HUES6 (cell line): ENCODE measurements at regions not wholly inside any gene's neighbourhood (a gene's known extent, or its start where the extent isn't known, plus 50 kb on each side); places are given as distances from the start of the nearest gene placed in this dataset.

ENCODE experiments used
- H3K27ac ChIP-seq: 2 replicates; pipeline ENCODE4 v1.7.0; 2013; ENCODE audit warnings: low read depth, mild to moderate bottlenecking, low read length, inconsistent platforms
- H3K27me3 ChIP-seq: 2 replicates; pipeline ENCODE4 v1.6.1; 2013; ENCODE audit warnings: low read length; ENCODE audit not compliant: control insufficient read depth, insufficient read depth
- H3K36me3 ChIP-seq: 2 replicates; pipeline ENCODE4 v1.6.1; 2013; ENCODE audit warnings: low read length; ENCODE audit not compliant: control insufficient read depth, insufficient read depth
- H3K4me1 ChIP-seq: 2 replicates; pipeline ENCODE4 v1.6.1; 2013; ENCODE audit warnings: low read length; ENCODE audit not compliant: control insufficient read depth, insufficient read depth
- H3K4me3 ChIP-seq: 2 replicates; pipeline ENCODE4 v1.5.1; 2013; ENCODE audit warnings: low read depth, low read length
- H3K9ac ChIP-seq: one replicate; pipeline ENCODE4 v1.6.1; 2013; ENCODE audit warnings: mild to moderate bottlenecking, low read length
- H3K9me3 ChIP-seq: 2 replicates; pipeline ENCODE4 v1.6.1; 2013; ENCODE audit warnings: low read depth, low read length; ENCODE audit not compliant: control insufficient read depth, insufficient read depth

DNA sequence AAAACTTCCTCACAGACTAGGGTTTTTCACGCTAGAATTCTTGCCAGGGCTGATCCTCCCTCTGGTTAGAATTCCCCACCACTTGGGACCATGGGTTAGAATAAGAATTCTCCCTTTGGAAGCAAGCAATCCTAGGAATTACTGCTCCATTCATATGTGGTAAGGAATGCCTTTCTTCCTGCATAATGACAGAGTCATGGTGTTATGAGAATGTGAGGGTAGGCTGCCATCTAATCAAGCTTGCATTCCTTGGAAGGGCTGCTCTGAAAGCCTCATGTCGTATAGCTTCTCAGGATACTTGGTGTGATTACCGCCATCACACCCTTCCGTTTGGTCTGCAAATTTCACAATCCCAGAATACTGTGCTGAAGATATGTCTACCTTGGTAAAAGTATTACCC lies 1282.4 kb upstream of the PIK3C3 start:
- Histone ChIP-seq H3K4me1 (peaks cover 8% of the 10 kb centered on the region), H3K27me3 (no peaks in the 10 kb centered on the region), H3K9ac (no peak overlapping the region), H3K9me3 (no peaks in the 10 kb centered on the region), H3K27ac (0 out of 2 replicates have a peak overlapping the region, but pooled peaks have one; percentile 4), H3K4me3 (no peak overlapping the region), H3K36me3 (no peaks in the 10 kb centered on the region)

DNA sequence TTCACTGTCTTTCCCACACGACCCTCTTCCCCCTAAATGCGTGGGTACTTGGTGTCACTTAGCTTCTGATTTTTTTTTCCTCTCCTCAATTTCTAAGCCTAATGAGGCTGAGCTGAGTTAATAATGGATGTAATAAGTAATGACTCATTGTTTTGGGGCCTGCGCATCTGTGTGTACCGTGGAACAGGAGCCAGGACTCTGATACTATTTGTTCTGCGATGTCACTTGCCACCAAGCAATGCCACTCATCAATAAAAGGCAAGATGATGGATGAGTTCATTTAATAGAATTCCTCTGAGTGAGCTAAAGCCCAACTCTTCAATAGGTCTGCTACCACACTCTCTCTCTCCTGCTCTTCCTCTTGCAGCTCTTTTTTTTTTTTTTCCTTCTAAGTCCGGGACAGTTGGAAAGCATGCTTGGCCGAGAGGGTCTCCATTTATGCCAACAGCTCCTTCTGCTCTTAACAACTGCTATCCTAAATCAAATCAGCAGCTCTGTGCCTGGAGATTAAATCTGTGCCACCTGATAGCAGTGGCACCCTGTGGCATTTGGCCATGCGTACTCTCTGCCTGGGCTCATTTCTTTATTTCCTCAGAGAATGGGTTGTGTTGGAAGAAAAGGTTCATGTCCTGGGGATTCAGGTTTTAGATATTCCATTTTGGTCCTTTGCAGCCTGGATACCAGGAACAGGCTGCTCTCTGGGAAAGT lies 1284.2 kb upstream of the PIK3C3 start:
- Histone ChIP-seq H3K27ac (no peak overlapping the region), H3K36me3 (no peaks in the 10 kb centered on the region), H3K4me3 (no peak overlapping the region), H3K9ac (no peak overlapping the region), H3K9me3 (no peaks in the 10 kb centered on the region), H3K4me1 (peaks cover 8% of the 10 kb centered on the region), H3K27me3 (no peaks in the 10 kb centered on the region)

DNA sequence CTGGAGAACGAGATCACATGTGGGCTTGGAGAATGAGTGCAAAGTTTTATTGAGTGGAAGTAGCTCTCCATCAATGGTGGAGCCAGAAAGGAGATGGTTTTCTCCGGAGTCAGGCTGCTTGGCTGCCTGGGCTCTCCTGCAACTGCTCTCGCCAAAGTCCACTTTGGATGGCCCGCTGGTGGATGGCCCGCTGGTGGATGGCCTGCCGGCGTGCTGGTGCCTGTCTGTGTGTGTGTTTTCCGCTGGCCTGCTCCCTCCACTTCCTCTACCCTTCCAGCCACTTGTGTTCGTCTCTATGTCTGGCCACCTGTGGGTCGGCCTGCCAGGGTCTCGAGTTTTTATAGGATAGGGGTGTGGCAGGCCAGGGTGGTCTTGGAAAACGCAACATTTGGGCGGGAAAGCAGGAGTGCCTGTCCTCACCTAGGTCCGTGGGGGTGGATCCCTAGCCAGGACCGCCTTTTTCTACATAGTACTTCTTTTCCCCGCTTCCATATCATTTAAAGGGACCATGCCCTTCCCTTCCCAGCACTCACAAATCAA lies 1292.1 kb upstream of the PIK3C3 start:
- H3K36me3 ChIP-seq, result no peaks in the 10 kb centered on the region
- no peak overlapping the region for H3K27ac ChIP-seq
- H3K9me3 ChIP-seq, result no peaks in the 10 kb centered on the region
- no peaks in the 10 kb centered on the region for H3K27me3 ChIP-seq
- no peak overlapping the region for H3K4me3 ChIP-seq
- no peak overlapping the region for H3K9ac ChIP-seq
- H3K4me1 ChIP-seq, result no peaks in the 10 kb centered on the region

DNA sequence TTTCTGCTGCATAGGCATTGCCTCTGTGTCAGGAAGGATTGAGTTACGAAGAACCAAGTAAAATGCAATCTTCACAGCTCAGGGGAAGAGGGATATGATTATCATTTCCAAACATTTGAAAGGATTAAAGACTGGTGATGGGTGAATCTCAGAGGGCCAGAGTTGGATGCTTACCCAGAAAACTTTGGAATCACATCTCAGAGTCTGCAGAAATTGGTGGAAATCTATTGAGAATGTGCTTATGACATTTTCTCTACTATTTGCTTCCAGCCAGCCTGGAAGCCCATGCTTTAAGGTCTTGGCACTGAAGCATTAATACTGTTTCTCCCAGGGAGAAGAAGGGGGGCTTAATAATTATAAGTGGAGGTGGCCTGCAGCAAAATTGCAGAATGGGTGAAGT lies 1301.4 kb upstream of the PIK3C3 start:
- Histone ChIP-seq H3K36me3 (no peaks in the 10 kb centered on the region), H3K9me3 (no peaks in the 10 kb centered on the region), H3K4me1 (no peaks in the 10 kb centered on the region), H3K4me3 (no peak overlapping the region), H3K27ac (no peak overlapping the region), H3K27me3 (no peaks in the 10 kb centered on the region), H3K9ac (no peak overlapping the region)

DNA sequence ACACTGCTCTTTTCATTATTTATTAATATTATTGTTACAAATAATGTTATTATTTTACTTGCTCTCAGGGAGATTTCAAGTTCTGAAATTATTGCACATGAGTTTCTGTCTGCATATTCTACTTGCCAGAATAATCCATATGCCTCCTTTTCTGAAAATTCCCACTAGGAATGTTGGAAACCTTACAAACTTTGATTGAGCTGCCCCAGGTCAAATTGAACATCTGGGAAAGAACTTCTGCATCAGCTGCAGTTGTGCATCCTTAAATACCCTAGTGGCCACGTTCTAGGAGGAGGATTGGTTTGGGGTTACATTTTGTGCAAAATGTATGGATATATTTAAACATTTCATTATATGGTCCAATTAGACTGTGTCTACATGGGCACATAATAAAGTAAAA lies 1302.7 kb upstream of the PIK3C3 start:
- Histone ChIP-seq H3K9ac (no peak overlapping the region), H3K4me3 (no peak overlapping the region), H3K4me1 (no peaks in the 10 kb centered on the region), H3K9me3 (no peaks in the 10 kb centered on the region), H3K27ac (no peak overlapping the region), H3K27me3 (no peaks in the 10 kb centered on the region), H3K36me3 (no peaks in the 10 kb centered on the region)

DNA sequence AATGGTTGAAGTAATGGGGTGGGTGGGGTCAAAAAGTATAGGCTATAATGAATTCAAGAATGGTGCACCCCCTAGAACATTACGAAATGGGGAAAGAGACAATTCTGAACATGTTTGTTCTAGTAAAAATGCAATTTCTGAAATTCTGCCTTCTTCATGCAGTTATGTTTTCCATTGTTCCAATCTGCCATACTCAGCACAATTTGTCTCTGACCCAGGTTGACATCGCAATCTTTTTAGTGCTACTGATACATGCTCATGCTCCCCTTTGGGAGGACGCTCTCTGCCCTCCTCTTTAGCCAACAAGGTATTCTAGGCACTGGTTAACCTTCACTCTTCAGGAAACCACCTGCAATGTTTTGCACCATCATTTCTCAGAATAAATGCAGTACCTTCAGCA lies 1303.9 kb upstream of the PIK3C3 start:
- Histone ChIP-seq H3K36me3 (no peaks in the 10 kb centered on the region), H3K9me3 (no peaks in the 10 kb centered on the region), H3K27ac (no peak overlapping the region), H3K27me3 (no peaks in the 10 kb centered on the region), H3K4me1 (no peaks in the 10 kb centered on the region), H3K4me3 (no peak overlapping the region), H3K9ac (no peak overlapping the region)

- H3K27ac ChIP-seq, result no peak overlapping the region
- H3K9me3 ChIP-seq, result no peaks in the 10 kb centered on the region
- no peaks in the 10 kb centered on the region for H3K36me3 ChIP-seq
- no peak overlapping the region for H3K4me3 ChIP-seq
- H3K4me1 ChIP-seq, result no peaks in the 10 kb centered on the region
- no peaks in the 10 kb centered on the region for H3K27me3 ChIP-seq
- no peak overlapping the region for H3K9ac ChIP-seq
Observed at GRCh38 chr18:40642692-40643229, 1312.3 kb upstream of the PIK3C3 start.

DNA sequence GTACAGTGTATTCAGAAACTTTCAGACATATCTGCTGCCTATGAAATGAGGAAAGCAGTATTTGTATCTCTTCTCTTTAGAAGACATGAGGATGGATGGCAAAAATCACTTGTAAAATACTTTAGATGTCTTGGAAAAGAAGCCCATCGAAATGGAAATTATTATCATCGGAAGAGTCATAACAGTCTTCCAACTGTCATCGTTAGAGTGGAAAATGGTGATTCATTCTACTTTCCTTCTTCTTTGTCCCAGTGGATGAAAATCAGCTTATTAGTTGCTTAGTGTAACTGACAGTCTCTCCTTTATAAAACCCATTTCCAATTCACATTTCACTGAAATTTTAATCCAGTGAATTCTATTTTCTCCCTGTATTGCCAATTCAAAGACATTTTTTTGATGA lies 1323.7 kb upstream of the PIK3C3 start:
- peaks cover 8% of the 10 kb centered on the region for H3K9me3 ChIP-seq
- H3K36me3 ChIP-seq, result no peaks in the 10 kb centered on the region
- no peak overlapping the region for H3K27ac ChIP-seq
- H3K4me3 ChIP-seq, result no peak overlapping the region
- H3K27me3 ChIP-seq, result no peaks in the 10 kb centered on the region
- no peaks in the 10 kb centered on the region for H3K4me1 ChIP-seq
- no peak overlapping the region for H3K9ac ChIP-seq

DNA sequence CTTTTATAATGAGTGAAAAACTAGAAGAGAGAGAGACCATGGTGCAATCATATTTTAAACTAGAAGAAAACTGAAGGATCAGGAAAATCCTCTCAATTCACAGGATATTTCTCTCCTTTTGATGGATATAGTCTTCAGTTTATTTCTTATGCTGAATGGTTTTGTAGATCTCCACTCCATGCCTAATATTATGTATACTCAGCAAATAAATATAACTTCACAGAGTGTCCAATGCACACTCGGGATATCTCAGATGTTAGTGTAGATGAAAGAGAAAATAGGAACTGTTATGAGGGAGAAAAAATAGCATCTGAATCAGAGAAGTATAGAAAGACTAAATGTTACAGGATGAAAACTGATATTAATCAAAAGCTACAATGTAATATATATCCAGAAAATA lies 1324.5 kb upstream of the PIK3C3 start:
- Histone ChIP-seq H3K27ac (no peak overlapping the region), H3K9ac (no peak overlapping the region), H3K4me3 (no peak overlapping the region), H3K4me1 (no peaks in the 10 kb centered on the region), H3K9me3 (peaks cover 8% of the 10 kb centered on the region), H3K27me3 (no peaks in the 10 kb centered on the region), H3K36me3 (no peaks in the 10 kb centered on the region)

DNA sequence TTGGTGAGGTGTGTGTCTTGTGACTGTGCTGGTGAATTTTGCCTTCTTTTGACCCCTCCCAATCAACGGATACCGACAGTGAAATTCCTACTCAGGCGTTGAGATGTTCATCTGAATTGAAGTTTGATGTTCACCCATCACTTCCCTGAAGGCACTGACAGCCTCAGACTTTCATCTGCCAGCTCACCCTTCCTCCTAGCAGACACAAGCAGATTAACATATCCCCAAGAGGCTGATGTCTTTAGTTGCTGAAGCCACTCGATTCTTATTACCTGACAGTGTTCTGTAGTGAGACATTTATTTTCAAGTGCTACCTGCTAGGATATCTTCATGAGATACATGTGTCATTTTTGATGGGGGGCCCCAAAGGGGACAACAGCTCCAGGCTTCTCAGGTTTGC lies 1330.1 kb upstream of the PIK3C3 start:
- Histone ChIP-seq H3K27ac (no peak overlapping the region), H3K4me1 (no peaks in the 10 kb centered on the region), H3K9ac (no peak overlapping the region), H3K27me3 (no peaks in the 10 kb centered on the region), H3K9me3 (no peaks in the 10 kb centered on the region), H3K36me3 (no peaks in the 10 kb centered on the region), H3K4me3 (no peak overlapping the region)

GRCh38 chr18:40613721-40614120 lies 1341.3 kb upstream of the PIK3C3 start:
- Histone ChIP-seq H3K4me1 (no peaks in the 10 kb centered on the region), H3K4me3 (no peak overlapping the region), H3K9ac (no peak overlapping the region)

More at GRCh38 chr18:40613721-40614120, 1341.3 kb upstream of the PIK3C3 start:
- H3K36me3 ChIP-seq, result no peaks in the 10 kb centered on the region
- no peaks in the 10 kb centered on the region for H3K9me3 ChIP-seq
- no peaks in the 10 kb centered on the region for H3K27me3 ChIP-seq
- H3K27ac ChIP-seq, result no peak overlapping the region
